ENCODE measurements at regions not wholly inside any gene's neighbourhood (a gene's known extent, or its start where the extent isn't known, plus 50 kb on each side); places are given as distances from the start of the nearest gene placed in this dataset.

GRCh38 chr13:99835442-99835841 is 136.1 kb downstream of the ZIC5 start:
- no peak overlapping the region for H3K4me3 ChIP-seq (ENCODE audit: low read length, poor library complexity, severe bottlenecking)
- no peak overlapping the region for H3K4me2 ChIP-seq (ENCODE audit: low read depth, low read length, poor library complexity, severe bottlenecking)
- TF ChIP-seq EZH2phosphoT487 (IDR thresholded peaks at IDR 0.05; ENCODE audit: borderline replicate concordance) = no peak
- no peak for TF ChIP-seq CTCF (conservative IDR thresholded peaks at IDR 0.05; ENCODE audit: low read length)
- no peak overlapping the region for H2AFZ ChIP-seq (ENCODE audit: low read length)
- H3K9ac ChIP-seq (ENCODE audit: low read depth, low read length, poor library complexity, severe bottlenecking) = no peak overlapping the region
- no peaks in the 10 kb centered on the region for H3K4me1 ChIP-seq (ENCODE audit: insufficient read depth, low read length, poor library complexity, severe bottlenecking)
- H3F3A ChIP-seq (ENCODE audit: low read depth) = no peaks in the 10 kb centered on the region
- H3K27me3 ChIP-seq (ENCODE audit: insufficient read depth, low read length, poor library complexity, severe bottlenecking) = no peaks in the 10 kb centered on the region
- H3K79me2 ChIP-seq (ENCODE audit: insufficient read depth, low read length) = no peaks in the 10 kb centered on the region
- no peaks in the 10 kb centered on the region for H3K9me2 ChIP-seq (replicated peaks; ENCODE audit: low read depth, low read length)
- no peaks in the 10 kb centered on the region for H3K36me3 ChIP-seq (ENCODE audit: insufficient read depth, low read length)
- no peaks in the 10 kb centered on the region for H4K20me1 ChIP-seq (ENCODE audit: insufficient read depth, low read length, poor library complexity, severe bottlenecking)
- H3K9me3 ChIP-seq (ENCODE audit: insufficient read depth, low read depth, low read length) = no peaks in the 10 kb centered on the region

DNA sequence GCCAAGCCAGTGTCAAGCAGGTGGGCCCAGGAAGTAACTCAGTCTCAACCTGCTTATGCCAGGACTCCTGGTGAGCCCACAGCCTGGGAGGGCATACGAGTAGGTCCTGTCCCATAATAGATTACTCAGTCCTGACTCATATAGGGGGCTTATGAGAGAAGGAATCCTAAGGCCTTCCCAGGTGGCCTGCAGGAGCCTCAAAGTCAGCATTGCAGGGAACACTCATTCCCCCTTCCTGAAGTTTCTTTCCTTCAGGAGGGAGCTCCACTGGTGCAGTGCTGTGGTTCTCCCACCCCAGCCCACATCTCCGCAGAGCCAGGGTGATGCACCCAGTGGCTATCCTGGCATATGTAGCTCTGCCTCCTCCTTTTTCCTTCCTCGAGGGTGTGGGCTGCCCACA is 137.3 kb downstream of the ZIC5 start:
- H3K4me3 ChIP-seq (ENCODE audit: low read length, poor library complexity, severe bottlenecking) = no peak overlapping the region
- H2AFZ ChIP-seq (ENCODE audit: low read length) = no peak overlapping the region
- no peak for TF ChIP-seq CTCF (conservative IDR thresholded peaks at IDR 0.05; ENCODE audit: low read length)
- TF ChIP-seq EZH2phosphoT487 (IDR thresholded peaks at IDR 0.05; ENCODE audit: borderline replicate concordance) = no peak
- H3K4me2 ChIP-seq (ENCODE audit: low read depth, low read length, poor library complexity, severe bottlenecking) = no peak overlapping the region
- H3K9ac ChIP-seq (ENCODE audit: low read depth, low read length, poor library complexity, severe bottlenecking) = no peak overlapping the region
- H3K27me3 ChIP-seq (ENCODE audit: insufficient read depth, low read length, poor library complexity, severe bottlenecking) = no peaks in the 10 kb centered on the region
- H3K36me3 ChIP-seq (ENCODE audit: insufficient read depth, low read length) = no peaks in the 10 kb centered on the region
- H3F3A ChIP-seq (ENCODE audit: low read depth) = no peaks in the 10 kb centered on the region
- H3K79me2 ChIP-seq (ENCODE audit: insufficient read depth, low read length) = no peaks in the 10 kb centered on the region
- H3K4me1 ChIP-seq (ENCODE audit: insufficient read depth, low read length, poor library complexity, severe bottlenecking) = no peaks in the 10 kb centered on the region
- no peaks in the 10 kb centered on the region for H4K20me1 ChIP-seq (ENCODE audit: insufficient read depth, low read length, poor library complexity, severe bottlenecking)
- no peaks in the 10 kb centered on the region for H3K9me2 ChIP-seq (replicated peaks; ENCODE audit: low read depth, low read length)
- H3K9me3 ChIP-seq (ENCODE audit: insufficient read depth, low read depth, low read length) = no peaks in the 10 kb centered on the region

- H3K9me2 ChIP-seq (replicated peaks; ENCODE audit: low read depth, low read length) = no peaks in the 10 kb centered on the region
- no peaks in the 10 kb centered on the region for H4K20me1 ChIP-seq (ENCODE audit: insufficient read depth, low read length, poor library complexity, severe bottlenecking)
- no peaks in the 10 kb centered on the region for H3F3A ChIP-seq (ENCODE audit: low read depth)
- H3K4me1 ChIP-seq (ENCODE audit: insufficient read depth, low read length, poor library complexity, severe bottlenecking) = no peaks in the 10 kb centered on the region
- no peak overlapping the region for H3K4me3 ChIP-seq (ENCODE audit: low read length, poor library complexity, severe bottlenecking)
- H3K9ac ChIP-seq (ENCODE audit: low read depth, low read length, poor library complexity, severe bottlenecking) = no peak overlapping the region
- no peak overlapping the region for H2AFZ ChIP-seq (ENCODE audit: low read length)
- no peaks in the 10 kb centered on the region for H3K79me2 ChIP-seq (ENCODE audit: insufficient read depth, low read length)
- H3K4me2 ChIP-seq (ENCODE audit: low read depth, low read length, poor library complexity, severe bottlenecking) = no peak overlapping the region
- TF ChIP-seq CTCF (conservative IDR thresholded peaks at IDR 0.05; ENCODE audit: low read length) = no peak
- TF ChIP-seq EZH2phosphoT487 (IDR thresholded peaks at IDR 0.05; ENCODE audit: borderline replicate concordance) = no peak
- no peaks in the 10 kb centered on the region for H3K36me3 ChIP-seq (ENCODE audit: insufficient read depth, low read length)
- no peaks in the 10 kb centered on the region for H3K9me3 ChIP-seq (ENCODE audit: insufficient read depth, low read depth, low read length)
- no peaks in the 10 kb centered on the region for H3K27me3 ChIP-seq (ENCODE audit: insufficient read depth, low read length, poor library complexity, severe bottlenecking)
Measured at GRCh38 chr13:99832347-99832746, 139.2 kb downstream of the ZIC5 start.

Data from Loucy (cell line).